Body of pancreas (tissue), 4 donors: ENCODE measurements at regions not wholly inside any gene's neighbourhood (a gene's known extent, or its start where the extent isn't known, plus 50 kb on each side); places are given as distances from the start of the nearest gene placed in this dataset.
A peak's percentile ranks its signal among the peaks of the same experiment; 100 is the strongest.

Experiments
- ATAC-seq: fragments of 150-250 bp; one replicate; pipeline ENCODE4 v1.9.1; 2016
- DNase-seq, 4 donors: peaks; one replicate each; pipeline ENCODE4 v3.0.0-alpha.2; 2019
- H3K27ac ChIP-seq, 4 donors: fragments of 200-600 bp; sonication (generic); 1 replicate in 3 of 4; 2 replicates in 1 of 4; pipeline versions ENCODE4 v1.5.1 to v1.6.1; 2016 to 2019; ENCODE audit warnings: mild to moderate bottlenecking in 1 of 4, mixed read lengths in 1 of 4, moderate library complexity in 1 of 4
- H3K27me3 ChIP-seq, 2 donors: fragments of 200-600 bp; sonication (generic); one replicate each; pipeline ENCODE4 v1.6.0; 2016; ENCODE audit warnings: mild to moderate bottlenecking in 1 of 2
- H3K36me3 ChIP-seq, 2 donors: fragments of 200-600 bp; sonication (generic); replicated peaks in 1 of 2; 2 replicates each; pipeline ENCODE4 v1.5.1; 2016; ENCODE audit warnings: low read depth in 2 of 2; ENCODE audit not compliant: insufficient read depth in 1 of 2
- H3K4me1 ChIP-seq: fragments of 200-600 bp; sonication (generic); one replicate; pipeline ENCODE4 v1.6.0; 2016
- H3K4me3 ChIP-seq, 2 donors: fragments of 200-600 bp; sonication (generic); 1 replicate in 1 of 2; 2 replicates in 1 of 2; pipeline ENCODE4 v1.5.1; 2016 to 2019
- H3K9me3 ChIP-seq, 3 donors: fragments of 200-600 bp; sonication (generic); 1 replicate in 2 of 3; 2 replicates in 1 of 3; pipeline ENCODE4 v1.5.1; 2016
- CTCF ChIP-seq, 7 experiments: fragments of 450-650 bp in 4 of 7; fragments of 200-600 bp in 3 of 7; sonication (generic) in 3 of 7; IDR thresholded peaks; one replicate each; pipeline ENCODE4 v1.5.1; 2016 to 2019; ENCODE audit warnings: antibody characterized with exemption in 7 of 7
- POLR2A ChIP-seq, 3 donors: fragments of 450-650 bp; IDR thresholded peaks; one replicate each; pipeline ENCODE4 v1.6.1; 2016; ENCODE audit warnings: antibody characterized with exemption in 3 of 3, mild to moderate bottlenecking in 2 of 3
- WGBS, 2 donors: methylation state at CpG; one replicate each; pipeline ENCODE4 v1.1.5; 2017; 5-methylcytosine and 5-hydroxymethylcytosine counted together
- intact Hi-C: fragments of 100-400 bp; cut with DNase I; formaldehyde crosslinking; loops from one replicate; pipeline ENCODE4 v1.15.1; 2023

- no peak for TF ChIP-seq POLR2A (IDR thresholded peaks at IDR 0.05)
- intact Hi-C loops, result no loop called here
- Histone ChIP-seq H3K27ac (no peak overlapping the region), H3K4me1 (no peaks in the 10 kb centered on the region), H3K27me3 (no peaks in the 10 kb centered on the region), H3K9me3 (no peaks in the 10 kb centered on the region), H3K4me3 (no peak overlapping the region), H3K36me3 (no peaks in the 10 kb centered on the region)
- DNase-seq (no peak), ATAC-seq (no peak)
- 78 to 88% methylated on average over 4 of the region's 4 CpGs for WGBS, 2 donors
These were observed 61.6 kb upstream of the DYRK2 start for GRCh38 chr12:67586951-67587350.

- H3K27me3 ChIP-seq, result no peaks in the 10 kb centered on the region
- no peak overlapping the region for H3K27ac ChIP-seq
- H3K4me3 ChIP-seq, result no peak overlapping the region
- no peak for TF ChIP-seq CTCF (IDR thresholded peaks at IDR 0.05)
- TF ChIP-seq POLR2A (IDR thresholded peaks at IDR 0.05), result no peak
- ATAC-seq (no peak), DNase-seq (no peak)
- 81 to 86% methylated on average over 3 of the region's 3 CpGs for WGBS, 2 donors
- H3K36me3 ChIP-seq, result no peaks in the 10 kb centered on the region
- H3K9me3 ChIP-seq, result no peaks in the 10 kb centered on the region
- intact Hi-C loops, result no loop called here
- peaks cover 9% of the 10 kb centered on the region for H3K4me1 ChIP-seq
These were observed 59.5 kb upstream of the DYRK2 start for GRCh38 chr12:67589078-67589477.

GRCh38 chr12:67590149-67590790 lies 58.3 kb upstream of the DYRK2 start:
- no peaks in the 10 kb centered on the region for H3K27me3 ChIP-seq
- H3K4me1 ChIP-seq, result peaks cover 9% of the 10 kb centered on the region
- no peak overlapping the region for H3K27ac ChIP-seq
- no peak for TF ChIP-seq POLR2A (IDR thresholded peaks at IDR 0.05)
- H3K9me3 ChIP-seq, result no peaks in the 10 kb centered on the region
- no peaks in the 10 kb centered on the region for H3K36me3 ChIP-seq
- WGBS, 2 donors, result 60 to 80% methylated on average over 4 of the region's 4 CpGs
- DNase-seq (no peak), ATAC-seq (no peak)
- intact Hi-C loops, result no loop called here
- no peak overlapping the region for H3K4me3 ChIP-seq

- ATAC-seq (peak; percentile 75), DNase-seq (peak in 1 of 4 donors; percentile 39)
- Histone ChIP-seq H3K9me3 (no peaks in the 10 kb centered on the region), H3K27me3 (no peaks in the 10 kb centered on the region), H3K27ac (peak overlapping the region in 3 of 4 donors; percentile 28 to 74 (median 52)), H3K4me3 (no peak overlapping the region), H3K36me3 (no peaks in the 10 kb centered on the region), H3K4me1 (peaks cover 9% of the 10 kb centered on the region)
- intact Hi-C loops, result no loop called here
- TF ChIP-seq POLR2A (IDR thresholded peaks at IDR 0.05) (no peak), CTCF (IDR thresholded peaks at IDR 0.05) (no peak)
- 90 to 96% methylated on average over 2 of the region's 2 CpGs for WGBS, 2 donors
These were observed 56.1 kb upstream of the DYRK2 start for GRCh38 chr12:67592228-67593011.

- peaks cover 9% of the 10 kb centered on the region for H3K4me1 ChIP-seq
- H3K4me3 ChIP-seq, result no peak overlapping the region
- no peaks in the 10 kb centered on the region for H3K36me3 ChIP-seq
- intact Hi-C loops, result no loop called here
- DNase-seq (peak; percentile 64 to 83 (median 75)), ATAC-seq (peak; percentile 94)
- H3K27ac ChIP-seq, result peak overlapping the region in 3 of 4 donors; percentile 28 to 74 (median 52)
- H3K9me3 ChIP-seq, result no peaks in the 10 kb centered on the region
- TF ChIP-seq POLR2A (IDR thresholded peaks at IDR 0.05) (no peak), CTCF (IDR thresholded peaks at IDR 0.05) (no peak)
- H3K27me3 ChIP-seq, result no peaks in the 10 kb centered on the region
These were observed 55.5 kb upstream of the DYRK2 start for GRCh38 chr12:67593041-67593440.
